Immature natural killer cell (primary cell): ENCODE measurements at regions not wholly inside any gene's neighbourhood (a gene's known extent, or its start where the extent isn't known, plus 50 kb on each side); places are given as distances from the start of the nearest gene placed in this dataset.
"Not testable (repeated sequence)": the region's sequence is repeated elsewhere in the genome, so short reads cannot be mapped to it uniquely, and the experiment has no call there.

Experiments
- DNase-seq, 3 donors: peaks; one replicate each; pipeline ENCODE4 v3.0.0; 2022; ENCODE audit warnings: mixed read lengths in 1 of 3
- H3K27ac Mint-ChIP-seq, 6 donors: one replicate each; pipeline ENCODE4 v1.8.0; 2020; ENCODE audit warnings: mixed read lengths in 6 of 6, mild to moderate bottlenecking in 5 of 6, inconsistent platforms in 4 of 6, moderate library complexity in 3 of 6
- H3K27me3 Mint-ChIP-seq, 3 donors: one replicate each; pipeline ENCODE4 v1.8.0; 2020 to 2021; ENCODE audit warnings: low read depth in 3 of 3, mild to moderate bottlenecking in 3 of 3, mixed read lengths in 3 of 3, moderate library complexity in 3 of 3, inconsistent platforms in 1 of 3
- H3K36me3 Mint-ChIP-seq, 3 donors: one replicate each; pipeline ENCODE4 v1.8.0; 2020; ENCODE audit warnings: mixed read lengths in 3 of 3, inconsistent platforms in 2 of 3, mild to moderate bottlenecking in 2 of 3
- H3K4me1 Mint-ChIP-seq, 2 donors: one replicate each; pipeline ENCODE4 v1.8.0; 2020; ENCODE audit warnings: inconsistent platforms in 2 of 2, mild to moderate bottlenecking in 2 of 2, mixed read lengths in 2 of 2, moderate library complexity in 1 of 2
- H3K4me3 Mint-ChIP-seq, 5 donors: one replicate each; pipeline ENCODE4 v1.8.0; 2020; ENCODE audit warnings: mild to moderate bottlenecking in 5 of 5, mixed read lengths in 5 of 5, inconsistent platforms in 3 of 5, moderate library complexity in 3 of 5
- H3K9me3 Mint-ChIP-seq, 6 donors: one replicate each; pipeline ENCODE4 v1.8.0; 2020; ENCODE audit warnings: mild to moderate bottlenecking in 6 of 6, mixed read lengths in 6 of 6, inconsistent platforms in 4 of 6, moderate library complexity in 3 of 6

DNA sequence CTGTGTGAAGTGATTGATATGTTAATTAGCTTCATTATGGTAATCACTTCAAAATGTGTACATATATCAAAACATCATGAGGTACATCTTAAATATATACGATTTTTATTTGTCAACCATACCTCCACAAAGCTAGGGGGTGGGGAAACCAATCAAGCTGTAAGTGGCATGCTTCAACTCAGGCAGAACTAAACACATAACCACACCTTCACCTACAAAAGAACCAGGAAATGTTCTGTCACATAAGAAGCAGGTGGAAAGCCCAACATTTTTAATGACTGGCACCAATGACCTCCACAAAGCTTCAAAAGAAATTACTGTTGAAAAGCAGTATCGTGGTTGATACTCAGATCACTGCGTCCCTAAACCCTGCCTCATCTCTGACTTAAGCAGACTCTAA lies 867.7 kb upstream of the EEF2KMT start:
- Mint-ChIP-seq H3K4me3 (no peak overlapping the region), H3K9me3 (peaks cover 2 to 9% (median 5%) of the 10 kb centered on the region in 6 donors), H3K36me3 (no peaks in the 10 kb centered on the region), H3K4me1 (no peaks in the 10 kb centered on the region), H3K27ac (no peak overlapping the region), H3K27me3 (peaks cover 2 to 3% (median 3%) of the 10 kb centered on the region in 3 donors)
- DNase-seq = no peak

GRCh38 chr16:5951486-5951885 lies 853.9 kb upstream of the EEF2KMT start:
- Mint-ChIP-seq H3K27ac (no peak overlapping the region), H3K27me3 (peaks cover 0 to 4% (median 3%) of the 10 kb centered on the region in 3 donors), H3K4me1 (no peaks in the 10 kb centered on the region), H3K4me3 (no peak overlapping the region), H3K36me3 (no peaks in the 10 kb centered on the region), H3K9me3 (peaks cover 0 to 9% (median 3%) of the 10 kb centered on the region in 6 donors)
- no peak for DNase-seq

DNA sequence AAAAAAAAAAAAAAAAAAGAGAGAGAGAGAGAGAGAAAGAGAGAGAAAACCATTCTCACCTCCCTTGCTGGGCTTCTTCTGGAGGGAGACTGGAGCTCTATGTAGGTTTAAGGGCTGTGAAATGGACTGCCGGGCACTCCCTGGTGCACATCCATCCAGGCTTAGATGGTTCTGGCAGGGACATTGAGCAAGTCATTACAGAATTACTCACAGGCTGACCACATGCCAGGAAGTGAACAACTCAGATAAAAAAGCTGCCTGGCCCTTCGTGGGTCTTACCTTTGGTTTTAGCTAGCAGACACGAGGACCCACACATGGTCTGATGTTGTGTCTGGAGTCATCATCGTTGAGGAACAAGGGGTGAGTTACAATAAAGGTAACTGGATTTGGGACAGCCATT lies 847.4 kb upstream of the EEF2KMT start:
- Mint-ChIP-seq H3K4me1 (no peaks in the 10 kb centered on the region), H3K27ac (no peak overlapping the region), H3K36me3 (no peaks in the 10 kb centered on the region), H3K4me3 (no peak overlapping the region), H3K27me3 (peaks cover 0 to 3% (median 2%) of the 10 kb centered on the region in 3 donors), H3K9me3 (peaks cover 2 to 34% (median 9%) of the 10 kb centered on the region in 6 donors)
- no peak for DNase-seq

- Mint-ChIP-seq H3K27ac (no peak overlapping the region), H3K27me3 (peaks cover 0 to 2% (median 2%) of the 10 kb centered on the region in 3 donors), H3K9me3 (peaks cover 0 to 15% (median 6%) of the 10 kb centered on the region in 6 donors), H3K4me3 (no peak overlapping the region), H3K4me1 (no peaks in the 10 kb centered on the region), H3K36me3 (no peaks in the 10 kb centered on the region)
- DNase-seq = no peak
These were observed 841.0 kb upstream of the EEF2KMT start for GRCh38 chr16:5938607-5939006.

GRCh38 chr16:5932906-5933305 lies 835.3 kb upstream of the EEF2KMT start:
- H3K9me3 Mint-ChIP-seq = peaks cover 0 to 4% (median 3%) of the 10 kb centered on the region in 6 donors
- no peak overlapping the region for H3K4me3 Mint-ChIP-seq
- H3K4me1 Mint-ChIP-seq = no peaks in the 10 kb centered on the region
- H3K27ac Mint-ChIP-seq = no peak overlapping the region
- no peak for DNase-seq
- H3K27me3 Mint-ChIP-seq = peaks cover 0 to 2% (median 0%) of the 10 kb centered on the region in 3 donors
- no peaks in the 10 kb centered on the region for H3K36me3 Mint-ChIP-seq

DNA sequence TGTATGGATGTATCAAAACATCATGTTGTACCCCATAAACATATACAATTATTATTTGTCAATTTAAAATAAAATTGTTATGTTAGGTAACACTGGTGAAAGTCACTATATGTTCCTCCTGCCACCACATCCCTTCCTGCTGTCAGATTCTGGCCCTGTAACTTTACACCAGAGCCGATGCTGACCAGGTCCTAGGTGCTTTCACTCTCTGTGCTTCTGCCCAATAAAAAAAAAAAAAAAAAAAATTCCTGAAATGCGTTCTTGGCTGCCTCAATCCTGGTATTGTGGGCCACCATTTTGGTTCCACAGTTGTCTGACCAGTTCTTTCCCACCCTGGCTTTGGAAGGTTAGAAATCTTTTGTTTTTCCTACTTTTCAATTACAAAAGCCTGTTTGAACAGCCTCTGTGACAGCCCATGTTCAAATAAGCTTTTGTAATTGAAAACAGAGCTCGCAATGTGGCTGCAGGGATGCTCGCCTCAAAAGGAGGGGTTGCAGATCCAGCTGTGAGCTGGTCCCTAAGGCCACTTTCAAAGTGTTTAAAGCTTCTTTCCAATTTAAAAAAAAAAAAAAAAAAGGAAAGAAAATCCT lies 831.0 kb upstream of the EEF2KMT start:
- H3K4me3 Mint-ChIP-seq = no peak overlapping the region
- peaks cover 0 to 5% (median 0%) of the 10 kb centered on the region in 3 donors for H3K27me3 Mint-ChIP-seq
- no peaks in the 10 kb centered on the region for H3K4me1 Mint-ChIP-seq
- no peak overlapping the region for H3K27ac Mint-ChIP-seq
- DNase-seq = no peak
- no peaks in the 10 kb centered on the region for H3K36me3 Mint-ChIP-seq
- peaks cover 0 to 8% (median 3%) of the 10 kb centered on the region in 6 donors for H3K9me3 Mint-ChIP-seq

DNA sequence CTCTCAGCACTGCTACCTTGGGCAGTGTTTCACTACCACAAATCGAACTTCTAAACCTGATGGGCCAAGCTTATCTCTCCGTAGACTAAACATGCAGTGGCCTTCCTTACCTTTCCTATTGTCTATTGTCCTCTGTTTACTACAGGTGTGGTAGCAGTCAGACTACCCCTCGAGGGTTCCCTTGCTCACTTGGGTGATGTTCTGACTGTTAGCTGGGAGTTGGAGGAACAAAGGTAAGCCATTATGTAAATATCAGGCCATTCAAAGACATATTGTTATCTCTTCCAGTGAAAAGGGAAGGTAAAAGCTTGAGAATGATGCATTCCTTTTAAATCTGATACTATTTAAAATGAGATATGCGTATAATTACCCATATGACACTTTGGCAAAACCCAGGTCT lies 828.3 kb upstream of the EEF2KMT start:
- Mint-ChIP-seq H3K36me3 (no peaks in the 10 kb centered on the region), H3K27me3 (peaks cover 2 to 5% (median 3%) of the 10 kb centered on the region in 3 donors), H3K27ac (no peak overlapping the region), H3K9me3 (peaks cover 0 to 8% (median 4%) of the 10 kb centered on the region in 6 donors), H3K4me1 (no peaks in the 10 kb centered on the region), H3K4me3 (no peak overlapping the region)
- no peak for DNase-seq

- Mint-ChIP-seq H3K4me3 (no peak overlapping the region), H3K27ac (no peak overlapping the region), H3K9me3 (peaks cover 0 to 11% (median 4%) of the 10 kb centered on the region in 6 donors), H3K4me1 (no peaks in the 10 kb centered on the region), H3K27me3 (peaks cover 2 to 4% (median 3%) of the 10 kb centered on the region in 3 donors), H3K36me3 (peaks cover 0 to 4% (median 2%) of the 10 kb centered on the region in 3 donors)
- DNase-seq = no peak
These were observed 825.1 kb upstream of the EEF2KMT start for GRCh38 chr16:5922686-5923085.

DNA sequence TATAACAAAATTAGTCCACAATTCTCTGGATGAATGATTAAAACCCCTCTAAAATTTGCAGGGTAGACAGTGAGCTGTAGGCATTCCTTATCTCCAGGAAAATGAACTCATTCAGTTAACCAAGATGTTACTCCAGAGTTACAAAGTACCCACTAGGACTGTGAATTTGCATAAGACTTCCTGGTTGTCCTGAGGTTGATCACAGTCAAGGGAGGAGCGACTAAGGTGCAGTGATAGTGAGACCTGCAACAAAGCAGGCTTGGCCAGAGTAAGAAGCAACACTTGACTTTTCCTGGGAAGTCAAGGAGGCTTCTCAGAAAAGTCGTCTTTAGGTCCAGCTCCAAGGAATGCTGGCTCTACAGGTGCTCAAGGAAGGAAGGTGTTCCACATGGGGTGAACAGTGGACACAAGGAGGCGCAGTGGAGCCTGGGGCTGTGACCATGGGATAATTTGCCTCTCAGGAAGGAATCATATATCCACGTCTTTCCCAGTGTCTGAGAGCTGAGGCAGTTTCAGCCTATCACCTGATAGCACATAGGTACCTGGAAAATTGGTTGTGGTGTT lies 821.1 kb upstream of the EEF2KMT start:
- peaks cover 2 to 4% (median 3%) of the 10 kb centered on the region in 3 donors for H3K27me3 Mint-ChIP-seq

GRCh38 chr16:5917436-5918195 lies 820.0 kb upstream of the EEF2KMT start:
- Mint-ChIP-seq H3K36me3 (peaks cover 0 to 4% (median 3%) of the 10 kb centered on the region in 3 donors), H3K4me1 (no peaks in the 10 kb centered on the region), H3K27me3 (peaks cover 2 to 4% (median 3%) of the 10 kb centered on the region in 3 donors), H3K27ac (no peak overlapping the region), H3K9me3 (peaks cover 0 to 20% (median 3%) of the 10 kb centered on the region in 6 donors), H3K4me3 (no peak overlapping the region)
- no peak for DNase-seq

More for the DNA sequence above, 821.1 kb upstream of the EEF2KMT start:
- no peaks in the 10 kb centered on the region for H3K4me1 Mint-ChIP-seq
- peaks cover 0 to 20% (median 3%) of the 10 kb centered on the region in 6 donors for H3K9me3 Mint-ChIP-seq
- no peak overlapping the region for H3K27ac Mint-ChIP-seq
- no peak for DNase-seq
- H3K36me3 Mint-ChIP-seq = peaks cover 0 to 4% (median 3%) of the 10 kb centered on the region in 3 donors
- H3K4me3 Mint-ChIP-seq = no peak overlapping the region

GRCh38 chr16:5916711-5917191 lies 819.2 kb upstream of the EEF2KMT start:
- Mint-ChIP-seq H3K4me3 (no peak overlapping the region), H3K27ac (no peak overlapping the region), H3K4me1 (no peaks in the 10 kb centered on the region), H3K36me3 (peaks cover 0 to 4% (median 3%) of the 10 kb centered on the region in 3 donors), H3K9me3 (peaks cover 0 to 20% (median 3%) of the 10 kb centered on the region in 6 donors), H3K27me3 (peaks cover 0 to 4% (median 2%) of the 10 kb centered on the region in 3 donors)
- no peak for DNase-seq

DNA sequence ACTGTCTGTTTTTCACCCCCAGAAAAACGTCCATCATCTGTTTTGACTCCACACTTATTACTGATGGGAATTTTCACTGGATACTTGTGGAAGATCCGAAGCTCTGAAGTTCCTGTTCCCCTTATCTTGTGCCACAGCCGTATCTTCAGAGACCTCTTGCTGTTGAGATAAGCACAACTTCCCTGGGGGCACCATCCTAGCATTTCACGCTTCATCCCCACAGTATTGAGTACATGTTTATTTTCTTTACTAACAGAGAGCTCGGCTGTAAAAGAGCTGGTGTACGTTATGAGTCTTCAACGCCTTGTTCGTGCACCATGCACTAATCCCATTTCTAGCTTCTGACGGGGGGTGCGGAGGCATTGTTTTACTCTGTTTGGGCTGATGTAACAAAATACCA lies 813.6 kb upstream of the EEF2KMT start:
- no peak overlapping the region for H3K4me3 Mint-ChIP-seq
- DNase-seq = no peak
- H3K4me1 Mint-ChIP-seq = no peaks in the 10 kb centered on the region
- no peaks in the 10 kb centered on the region for H3K27me3 Mint-ChIP-seq
- H3K9me3 Mint-ChIP-seq = peaks cover 0 to 3% (median 0%) of the 10 kb centered on the region in 6 donors
- H3K27ac Mint-ChIP-seq = no peak overlapping the region
- H3K36me3 Mint-ChIP-seq = no peaks in the 10 kb centered on the region

- H3K4me1 Mint-ChIP-seq, DNase-seq, H3K27me3 Mint-ChIP-seq, H3K36me3 Mint-ChIP-seq, H3K4me3 Mint-ChIP-seq, H3K27ac Mint-ChIP-seq, H3K9me3 Mint-ChIP-seq: not testable (repeated sequence)
These were observed 812.0 kb upstream of the EEF2KMT start for GRCh38 chr16:5909556-5909955.

GRCh38 chr16:5907544-5907943 lies 809.9 kb upstream of the EEF2KMT start:
- Mint-ChIP-seq H3K27me3 (no peaks in the 10 kb centered on the region), H3K4me3 (no peak overlapping the region), H3K27ac (no peak overlapping the region), H3K9me3 (peaks cover 0 to 3% (median 0%) of the 10 kb centered on the region in 6 donors), H3K36me3 (no peaks in the 10 kb centered on the region), H3K4me1 (no peaks in the 10 kb centered on the region)
- DNase-seq = no peak
